ENCODE measurements at regions not wholly inside any gene's neighbourhood (a gene's known extent, or its start where the extent isn't known, plus 50 kb on each side); places are given as distances from the start of the nearest gene placed in this dataset.
A peak's percentile ranks its signal among the peaks of the same experiment; 100 is the strongest.
"Not testable (repeated sequence)": the region's sequence is repeated elsewhere in the genome, so short reads cannot be mapped to it uniquely, and the experiment has no call there.

DNA sequence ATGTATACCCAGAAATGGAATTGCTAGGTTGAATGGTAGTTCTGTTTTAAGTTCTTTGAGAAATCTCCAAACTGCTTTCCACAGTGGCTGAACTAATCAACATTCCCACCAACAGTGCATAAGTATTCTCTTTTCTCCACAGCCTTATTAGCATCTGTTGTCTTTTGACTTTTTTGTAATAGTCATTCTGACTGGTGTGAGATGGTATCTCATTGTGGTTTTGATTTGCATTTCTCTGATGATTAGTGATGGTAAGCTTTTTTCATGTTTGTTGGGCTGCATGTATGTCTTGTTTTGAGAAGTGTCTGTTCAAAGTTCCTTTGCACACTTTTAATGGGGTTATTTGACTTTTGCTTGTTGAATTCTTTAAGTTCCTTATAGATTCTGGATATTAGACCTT is 52.4 kb upstream of the EHHADH start:
- DNase-seq (ENCODE audit: extremely low read depth, low read depth): not testable (repeated sequence)

DNA sequence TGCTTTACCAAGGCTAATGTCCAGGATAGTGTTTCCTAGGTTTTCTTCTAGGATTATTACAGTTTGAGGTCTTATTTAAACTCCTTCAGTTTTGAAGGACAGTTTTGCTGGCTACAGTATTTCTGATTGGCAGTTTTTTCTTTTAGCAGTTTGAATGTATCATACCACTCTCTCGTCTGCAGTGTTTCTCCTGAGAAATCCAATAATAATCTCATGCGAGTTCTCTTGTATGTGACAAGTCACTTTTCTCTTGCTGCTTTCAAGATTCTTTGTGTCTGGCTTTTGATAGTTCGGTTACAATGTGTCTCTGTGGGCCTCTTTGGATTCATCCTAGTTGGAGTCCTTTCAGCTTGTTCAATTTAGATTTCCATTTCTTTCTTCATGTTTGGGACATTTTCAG is 53.0 kb upstream of the EHHADH start:
- no peak for DNase-seq (ENCODE audit: extremely low read depth, low read depth)

DNA sequence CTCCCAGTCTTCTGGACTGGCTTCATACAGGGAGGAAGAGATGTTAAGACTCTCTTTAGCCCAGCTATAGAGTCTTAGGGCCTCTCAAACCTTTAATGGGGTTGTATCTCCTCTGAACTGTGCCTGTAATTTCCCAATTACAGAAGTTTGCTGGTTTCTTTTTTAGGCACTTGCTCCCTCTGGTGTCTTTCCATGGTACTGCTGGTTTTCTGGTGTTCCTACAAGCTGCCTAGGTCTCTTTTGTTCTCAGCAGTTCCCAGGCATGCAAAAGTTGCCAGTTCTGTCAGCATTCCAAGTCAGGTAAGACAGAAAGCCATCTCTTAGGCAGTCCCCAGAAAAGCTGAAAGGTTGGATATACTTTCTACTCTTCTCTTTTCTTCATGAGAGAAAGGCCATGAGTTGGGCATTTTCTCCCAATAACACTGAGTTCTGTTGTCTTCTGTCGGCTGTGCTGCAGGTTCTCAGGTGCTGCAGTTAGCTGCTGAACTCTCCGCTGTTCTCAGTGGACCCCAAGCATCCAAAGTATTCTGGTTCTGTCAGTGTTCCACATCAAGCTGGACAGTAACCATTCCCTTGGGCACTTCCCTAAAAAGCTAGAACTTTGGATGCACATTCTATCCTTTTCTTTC is 54.4 kb upstream of the EHHADH start:
- peak; percentile 64 for DNase-seq (ENCODE audit: extremely low read depth, low read depth)

DNA sequence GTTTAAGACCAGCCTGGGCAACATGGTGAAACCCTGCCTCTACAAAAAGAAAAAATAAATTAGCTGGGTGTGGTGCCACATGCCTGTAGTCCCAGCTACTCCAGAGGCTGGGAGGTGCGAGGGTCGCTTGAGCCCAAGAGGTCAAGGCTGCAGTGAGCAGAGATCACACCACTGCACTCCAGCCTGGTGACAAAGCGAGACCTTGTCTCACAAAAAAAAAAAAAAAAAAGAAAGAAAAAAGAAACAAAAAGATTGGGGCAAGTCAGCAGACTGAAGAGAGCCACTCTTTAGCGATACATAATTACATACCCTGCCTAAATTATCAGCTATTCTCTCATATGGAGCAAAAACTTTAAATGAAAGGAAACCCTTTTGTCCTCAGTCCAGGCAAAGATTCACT is 53.6 kb upstream of the MAP3K13 start:
- DNase-seq (ENCODE audit: extremely low read depth, low read depth): no peak

DNA sequence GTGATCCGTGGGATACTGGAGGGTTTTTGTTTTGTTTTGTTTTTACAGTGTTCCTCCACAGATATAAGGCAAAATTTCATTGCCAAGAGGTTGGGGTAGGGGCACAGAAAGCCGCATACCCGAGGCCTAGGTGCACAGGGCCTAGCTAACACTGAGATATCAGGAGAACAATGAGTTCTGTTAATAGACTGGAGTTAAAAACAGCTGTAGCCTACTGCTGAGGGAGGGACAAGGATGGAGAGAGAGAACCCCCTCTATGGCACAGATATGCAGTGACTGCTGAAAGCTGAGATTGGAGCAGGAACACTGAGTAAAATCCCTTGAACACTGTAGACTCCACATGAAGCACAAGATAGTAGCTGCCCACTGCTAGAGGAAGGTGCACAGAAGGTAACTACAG is 53.1 kb upstream of the MAP3K13 start:
- DNase-seq (ENCODE audit: extremely low read depth, low read depth): no peak

GRCh38 chr3:185311991-185312390 is 50.9 kb upstream of the MAP3K13 start:
- no peak for DNase-seq (ENCODE audit: extremely low read depth, low read depth)
